ENCODE measurements at regions not wholly inside any gene's neighbourhood (a gene's known extent, or its start where the extent isn't known, plus 50 kb on each side); places are given as distances from the start of the nearest gene placed in this dataset.
A peak's percentile ranks its signal among the peaks of the same experiment; 100 is the strongest.

DNA sequence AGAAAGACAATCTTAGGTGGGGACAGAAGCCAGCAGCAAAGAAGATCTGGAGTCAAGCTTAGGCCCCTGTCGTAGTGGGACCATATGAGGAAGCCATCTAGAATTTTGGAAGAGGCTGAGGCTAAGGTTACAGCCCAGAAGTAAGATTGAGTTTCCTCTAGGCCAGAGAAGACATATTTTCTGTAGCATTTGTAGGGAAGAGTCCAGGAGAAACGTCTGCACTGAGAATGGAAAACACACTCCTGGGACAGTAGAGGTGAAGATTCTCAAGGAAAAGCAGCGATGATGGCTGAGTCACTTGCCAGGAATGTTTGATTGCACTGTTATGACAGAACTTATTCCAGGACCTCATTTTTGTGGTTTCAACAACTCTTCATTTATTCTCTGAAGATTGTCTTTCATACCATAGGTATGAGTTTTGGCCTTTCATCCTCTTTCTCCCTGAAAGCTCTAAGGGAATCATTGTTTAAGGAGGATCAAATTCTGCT lies 107.2 kb downstream of the GTPBP8 start:
- Histone ChIP-seq H3K4me3 (no peak overlapping the region), H3K27ac (no peak overlapping the region), H3K36me3 (no peaks in the 10 kb centered on the region), H3K4me1 (no peaks in the 10 kb centered on the region), H3K27me3 (no peaks in the 10 kb centered on the region), H3K9me3 (no peaks in the 10 kb centered on the region)
- DNase-seq (no peak), ATAC-seq (no peak)
- 68% methylated on average over 3 of the region's 3 CpGs for WGBS (ENCODE audit: insufficient coverage, low coverage, low lambda C conversion rate, missing lambda C conversion rate)
- no peak for TF ChIP-seq POLR2A (IDR thresholded peaks at IDR 0.05)
- TF ChIP-seq, protein P1, sequence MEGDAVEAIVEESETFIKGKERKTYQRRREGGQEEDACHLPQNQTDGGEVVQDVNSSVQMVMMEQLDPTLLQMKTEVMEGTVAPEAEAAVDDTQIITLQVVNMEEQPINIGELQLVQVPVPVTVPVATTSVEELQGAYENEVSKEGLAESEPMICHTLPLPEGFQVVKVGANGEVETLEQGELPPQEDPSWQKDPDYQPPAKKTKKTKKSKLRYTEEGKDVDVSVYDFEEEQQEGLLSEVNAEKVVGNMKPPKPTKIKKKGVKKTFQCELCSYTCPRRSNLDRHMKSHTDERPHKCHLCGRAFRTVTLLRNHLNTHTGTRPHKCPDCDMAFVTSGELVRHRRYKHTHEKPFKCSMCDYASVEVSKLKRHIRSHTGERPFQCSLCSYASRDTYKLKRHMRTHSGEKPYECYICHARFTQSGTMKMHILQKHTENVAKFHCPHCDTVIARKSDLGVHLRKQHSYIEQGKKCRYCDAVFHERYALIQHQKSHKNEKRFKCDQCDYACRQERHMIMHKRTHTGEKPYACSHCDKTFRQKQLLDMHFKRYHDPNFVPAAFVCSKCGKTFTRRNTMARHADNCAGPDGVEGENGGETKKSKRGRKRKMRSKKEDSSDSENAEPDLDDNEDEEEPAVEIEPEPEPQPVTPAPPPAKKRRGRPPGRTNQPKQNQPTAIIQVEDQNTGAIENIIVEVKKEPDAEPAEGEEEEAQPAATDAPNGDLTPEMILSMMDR (IDR thresholded peaks at IDR 0.05) = no peak
- intact Hi-C loops (cut with DNase I) = no loop called here

DNA sequence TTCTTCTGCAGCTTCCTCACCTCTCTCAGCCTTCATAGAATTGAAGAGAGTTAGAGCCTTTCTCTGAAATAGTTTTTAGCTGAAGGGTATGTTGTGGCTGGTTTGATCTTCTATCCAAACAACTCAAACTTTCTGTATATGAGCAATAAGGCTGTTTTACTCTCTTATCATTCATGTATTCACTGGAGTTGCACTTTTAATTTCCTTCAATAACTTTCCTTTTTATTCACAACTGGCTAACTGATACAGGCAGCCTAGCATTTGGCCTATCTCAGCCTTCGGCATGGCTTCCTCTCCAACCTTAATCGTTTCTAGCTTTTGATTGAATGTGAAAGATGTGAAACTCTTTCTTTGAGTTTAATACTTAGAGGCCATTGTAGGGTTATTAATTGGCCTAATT lies 109.3 kb downstream of the GTPBP8 start:
- WGBS (ENCODE audit: insufficient coverage, low coverage, low lambda C conversion rate, missing lambda C conversion rate) = 65% methylated on average over 2 of the region's 2 CpGs
- TF ChIP-seq POLR2A (IDR thresholded peaks at IDR 0.05) = no peak
- TF ChIP-seq, protein P1 (IDR thresholded peaks at IDR 0.05) = no peak
- H3K9me3 ChIP-seq = no peaks in the 10 kb centered on the region
- intact Hi-C loops (cut with DNase I) = no loop called here
- H3K4me3 ChIP-seq = no peak overlapping the region
- DNase-seq = no peak
- H3K27me3 ChIP-seq = no peaks in the 10 kb centered on the region
- no peaks in the 10 kb centered on the region for H3K36me3 ChIP-seq
- H3K4me1 ChIP-seq = no peaks in the 10 kb centered on the region
- no peak overlapping the region for H3K27ac ChIP-seq
- no peak for ATAC-seq

DNA sequence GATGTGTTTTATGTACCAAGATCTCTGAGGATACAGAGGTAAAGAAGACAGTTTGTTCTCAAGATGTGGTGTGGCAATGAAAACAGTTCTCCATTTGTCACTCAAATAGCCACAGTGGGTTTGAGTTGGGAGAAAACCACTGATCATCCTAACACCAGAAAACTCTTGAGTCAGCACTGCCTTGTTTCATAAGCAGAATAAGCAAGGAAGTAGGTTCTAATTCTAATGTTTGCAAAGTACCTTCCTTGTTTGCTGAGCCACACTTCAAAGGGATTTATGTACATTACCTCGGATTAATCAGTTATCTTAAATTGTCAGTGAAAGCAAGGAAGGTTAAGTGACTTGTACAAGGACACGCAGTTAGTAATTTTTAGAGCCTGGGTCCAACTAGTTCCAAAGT lies 107.8 kb upstream of the BOC start:
- WGBS (ENCODE audit: insufficient coverage, low coverage, low lambda C conversion rate, missing lambda C conversion rate) = 47% methylated on average over 2 of the region's 2 CpGs
- Histone ChIP-seq H3K36me3 (no peaks in the 10 kb centered on the region), H3K4me3 (no peak overlapping the region), H3K9me3 (no peaks in the 10 kb centered on the region), H3K4me1 (no peaks in the 10 kb centered on the region), H3K27ac (no peak overlapping the region), H3K27me3 (no peaks in the 10 kb centered on the region)
- intact Hi-C loops (cut with DNase I) = no loop called here
- TF ChIP-seq POLR2A (IDR thresholded peaks at IDR 0.05) = no peak
- TF ChIP-seq, protein P1 (IDR thresholded peaks at IDR 0.05) = no peak
- peak in 1 of 4 donors; percentile 21 for ATAC-seq
- no peak for DNase-seq

DNA sequence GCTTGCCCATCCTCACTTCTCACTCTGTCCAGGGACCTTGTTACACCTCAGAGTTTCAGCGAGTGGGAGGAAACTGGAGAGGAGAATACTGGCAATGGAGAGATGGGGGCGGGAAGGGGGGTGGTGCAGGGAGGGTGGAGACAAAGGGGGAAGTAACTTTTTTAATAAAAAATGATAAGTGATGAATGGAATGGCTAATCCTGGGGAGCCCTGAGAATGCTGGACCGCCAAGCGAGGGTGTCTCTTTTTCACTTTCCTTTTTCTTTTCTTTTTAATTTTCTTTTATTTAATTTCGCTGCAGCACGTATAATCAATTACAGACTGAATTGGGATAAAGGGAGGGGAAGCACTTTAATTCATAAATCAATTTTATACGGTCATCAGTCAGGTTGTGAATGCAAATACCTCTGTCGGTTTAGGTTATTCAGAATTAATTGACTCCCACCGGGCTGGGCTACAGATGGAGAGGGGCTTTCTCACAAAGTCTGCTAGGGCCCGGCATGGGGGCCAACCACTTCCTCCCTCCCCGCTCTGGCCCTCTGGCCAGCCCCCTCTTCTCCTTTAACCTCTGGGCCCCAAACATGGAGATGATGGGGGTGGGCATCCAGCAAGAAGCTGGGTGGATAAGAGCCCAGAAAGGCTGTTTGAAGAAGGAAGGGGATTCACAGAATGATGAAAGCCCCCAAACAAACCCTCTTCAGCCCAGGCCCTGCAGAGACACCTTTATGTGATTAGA lies 106.8 kb upstream of the BOC start:
- H3K36me3 ChIP-seq = no peaks in the 10 kb centered on the region
- H3K4me1 ChIP-seq = no peaks in the 10 kb centered on the region
- no peaks in the 10 kb centered on the region for H3K9me3 ChIP-seq
- no peak for TF ChIP-seq POLR2A (IDR thresholded peaks at IDR 0.05)
- TF ChIP-seq, protein P1 (IDR thresholded peaks at IDR 0.05) = no peak
- no peak for DNase-seq
- intact Hi-C loops (cut with DNase I) = no loop called here
- H3K27me3 ChIP-seq = no peaks in the 10 kb centered on the region
- ATAC-seq = no peak
- no peak overlapping the region for H3K27ac ChIP-seq
- 65% methylated on average over 9 of the region's 11 CpGs for WGBS (ENCODE audit: insufficient coverage, low coverage, low lambda C conversion rate, missing lambda C conversion rate)
- H3K4me3 ChIP-seq = no peak overlapping the region

Measured in right lobe of liver (tissue), 6 donors.